Vagina (tissue), 2 donors: ENCODE measurements at regions not wholly inside any gene's neighbourhood (a gene's known extent, or its start where the extent isn't known, plus 50 kb on each side); places are given as distances from the start of the nearest gene placed in this dataset.

Experiments used
- DNase-seq, 2 donors: peaks; one replicate each; pipeline ENCODE4 v3.0.0-alpha.2; 2017; ENCODE audit errors: extremely low spot score in 2 of 2
- H3K27ac ChIP-seq: fragments of 200-600 bp; sonication (generic); one replicate; pipeline ENCODE4 v1.5.1; 2019
- H3K27me3 ChIP-seq: fragments of 200-600 bp; sonication (generic); one replicate; pipeline ENCODE4 v1.5.1; 2019
- H3K36me3 ChIP-seq, 2 donors: fragments of 200-600 bp; sonication (generic); one replicate each; pipeline ENCODE4 v1.5.1; 2017 to 2019
- H3K4me1 ChIP-seq: fragments of 200-600 bp; sonication (generic); one replicate; pipeline ENCODE4 v1.5.1; 2019
- H3K4me3 ChIP-seq, 2 donors: fragments of 200-600 bp; sonication (generic); 1 replicate in 1 of 2; 2 replicates in 1 of 2; pipeline ENCODE4 v1.5.1; 2016 to 2019
- H3K9me3 ChIP-seq: fragments of 200-600 bp; sonication (generic); one replicate; pipeline ENCODE4 v1.5.1; 2019
- CTCF ChIP-seq, 3 experiments: fragments of 450-650 bp in 2 of 3; fragments of 200-600 bp in 1 of 3; sonication (generic) in 1 of 3; IDR thresholded peaks; one replicate each; pipeline ENCODE4 v1.5.1; 2017 to 2019; ENCODE audit warnings: antibody characterized with exemption in 3 of 3, mild to moderate bottlenecking in 2 of 3, moderate library complexity in 2 of 3
- POLR2A ChIP-seq, 2 donors: fragments of 450-650 bp; IDR thresholded peaks; one replicate each; pipeline ENCODE4 v1.6.1; 2017; ENCODE audit warnings: antibody characterized with exemption in 2 of 2, mild to moderate bottlenecking in 2 of 2, moderate library complexity in 2 of 2
- POLR2AphosphoS5 ChIP-seq, 2 donors: sonication (generic); formaldehyde crosslinking; IDR thresholded peaks; one replicate each; pipeline ENCODE4 v1.9.0; 2017; ENCODE audit warnings: antibody characterized with exemption in 2 of 2, mild to moderate bottlenecking in 2 of 2, low read depth in 1 of 2; ENCODE audit not compliant: insufficient read depth in 1 of 2
- intact Hi-C: fragments of 100-400 bp; cut with DNase I; formaldehyde crosslinking; loops from one replicate; pipeline ENCODE4 v1.15.1; 2023

GRCh38 chr9:105158898-105159297 lies 85.6 kb upstream of the SLC44A1 start:
- no peak for DNase-seq
- intact Hi-C loops = loop anchor here (5.0 to 10.0 kb wide), 3 partner anchors 232 to 294 kb away; partner anchors contain the start of gene ABCA1
- no peak overlapping the region for H3K27ac ChIP-seq

GRCh38 chr9:105168870-105169319 lies 75.6 kb upstream of the SLC44A1 start:
- Histone ChIP-seq H3K36me3 (no peaks in the 10 kb centered on the region), H3K27ac (no peak overlapping the region), H3K27me3 (no peaks in the 10 kb centered on the region), H3K4me3 (no peak overlapping the region), H3K4me1 (no peaks in the 10 kb centered on the region), H3K9me3 (no peaks in the 10 kb centered on the region)
- no peak for DNase-seq
- intact Hi-C loops = no loop called here
- no peak for TF ChIP-seq CTCF (IDR thresholded peaks at IDR 0.05)
- TF ChIP-seq POLR2AphosphoS5 (IDR thresholded peaks at IDR 0.05; ENCODE audit: insufficient read depth in 1 of 2, low read depth in 1 of 2) = no peak
- TF ChIP-seq POLR2A (IDR thresholded peaks at IDR 0.05) = no peak

More at GRCh38 chr9:105158898-105159297, 85.6 kb upstream of the SLC44A1 start:
- no peaks in the 10 kb centered on the region for H3K4me1 ChIP-seq
- no peaks in the 10 kb centered on the region for H3K36me3 ChIP-seq
- no peak overlapping the region for H3K4me3 ChIP-seq
- no peaks in the 10 kb centered on the region for H3K27me3 ChIP-seq
- no peak for TF ChIP-seq POLR2A (IDR thresholded peaks at IDR 0.05)
- TF ChIP-seq CTCF (IDR thresholded peaks at IDR 0.05) = no peak
- TF ChIP-seq POLR2AphosphoS5 (IDR thresholded peaks at IDR 0.05; ENCODE audit: insufficient read depth in 1 of 2, low read depth in 1 of 2) = no peak
- H3K9me3 ChIP-seq = no peaks in the 10 kb centered on the region

- intact Hi-C loops = no loop called here
- no peak for TF ChIP-seq CTCF (IDR thresholded peaks at IDR 0.05)
- no peak for TF ChIP-seq POLR2A (IDR thresholded peaks at IDR 0.05)
- TF ChIP-seq POLR2AphosphoS5 (IDR thresholded peaks at IDR 0.05; ENCODE audit: insufficient read depth in 1 of 2, low read depth in 1 of 2) = no peak
- no peaks in the 10 kb centered on the region for H3K27me3 ChIP-seq
- H3K36me3 ChIP-seq = no peaks in the 10 kb centered on the region
- DNase-seq = no peak
- no peak overlapping the region for H3K4me3 ChIP-seq
- H3K4me1 ChIP-seq = no peaks in the 10 kb centered on the region
- no peaks in the 10 kb centered on the region for H3K9me3 ChIP-seq
- no peak overlapping the region for H3K27ac ChIP-seq
Measured at GRCh38 chr9:105171076-105171475, 73.4 kb upstream of the SLC44A1 start.

GRCh38 chr9:105171589-105171988 lies 72.9 kb upstream of the SLC44A1 start:
- Histone ChIP-seq H3K27me3 (no peaks in the 10 kb centered on the region), H3K4me1 (no peaks in the 10 kb centered on the region), H3K36me3 (no peaks in the 10 kb centered on the region), H3K27ac (no peak overlapping the region), H3K4me3 (no peak overlapping the region), H3K9me3 (no peaks in the 10 kb centered on the region)
- no peak for TF ChIP-seq POLR2AphosphoS5 (IDR thresholded peaks at IDR 0.05; ENCODE audit: insufficient read depth in 1 of 2, low read depth in 1 of 2)
- no peak for TF ChIP-seq POLR2A (IDR thresholded peaks at IDR 0.05)
- no peak for TF ChIP-seq CTCF (IDR thresholded peaks at IDR 0.05)
- DNase-seq = no peak
- intact Hi-C loops = no loop called here

GRCh38 chr9:105172436-105172835 lies 72.0 kb upstream of the SLC44A1 start:
- H3K27ac ChIP-seq = no peak overlapping the region
- no peak for TF ChIP-seq POLR2A (IDR thresholded peaks at IDR 0.05)
- no peak for TF ChIP-seq POLR2AphosphoS5 (IDR thresholded peaks at IDR 0.05; ENCODE audit: insufficient read depth in 1 of 2, low read depth in 1 of 2)
- TF ChIP-seq CTCF (IDR thresholded peaks at IDR 0.05) = no peak
- intact Hi-C loops = no loop called here

More at GRCh38 chr9:105172436-105172835, 72.0 kb upstream of the SLC44A1 start:
- DNase-seq = no peak
- no peaks in the 10 kb centered on the region for H3K9me3 ChIP-seq
- H3K4me1 ChIP-seq = no peaks in the 10 kb centered on the region
- H3K36me3 ChIP-seq = no peaks in the 10 kb centered on the region
- H3K27me3 ChIP-seq = no peaks in the 10 kb centered on the region
- H3K4me3 ChIP-seq = no peak overlapping the region
